ENCODE measurements at regions not wholly inside any gene's neighbourhood (a gene's known extent, or its start where the extent isn't known, plus 50 kb on each side); places are given as distances from the start of the nearest gene placed in this dataset.

GRCh38 chr10:123537188-123537961 lies 128.8 kb upstream of the GPR26 start:
- Histone ChIP-seq H3K9ac (ENCODE audit: control insufficient read depth, extremely low read depth, insufficient read depth, low read length) (no peak overlapping the region), H3K4me1 (ENCODE audit: control insufficient read depth, extremely low read depth, insufficient read depth, low read length) (no peaks in the 10 kb centered on the region), H2AFZ (ENCODE audit: control insufficient read depth, low read length) (no peak overlapping the region), H3K4me2 (ENCODE audit: control insufficient read depth, extremely low read depth, insufficient read depth, low read depth, low read length) (no peak overlapping the region), H3K27me3 (ENCODE audit: control insufficient read depth, extremely low read depth, insufficient read depth, low read length) (no peaks in the 10 kb centered on the region), H4K20me1 (ENCODE audit: control insufficient read depth, extremely low read depth, insufficient read depth, low read length) (no peaks in the 10 kb centered on the region), H3K9me3 (ENCODE audit: control insufficient read depth, low read depth, low read length) (no peaks in the 10 kb centered on the region), H3K27ac (ENCODE audit: control insufficient read depth, insufficient read depth, low read length) (no peak overlapping the region), H3K4me3 (ENCODE audit: control insufficient read depth in 2 of 3, extremely low read depth in 1 of 3, insufficient read depth in 2 of 3, low read depth in 1 of 3, low read length in 3 of 3) (no peak overlapping the region), H3K9me1 (ENCODE audit: control insufficient read depth, extremely low read depth, insufficient read depth, low read length) (no peaks in the 10 kb centered on the region), H3K79me2 (ENCODE audit: control insufficient read depth, insufficient read depth, low read length) (no peaks in the 10 kb centered on the region), H3K36me3 (ENCODE audit: control insufficient read depth in 2 of 2, extremely low read depth in 1 of 2, insufficient read depth in 2 of 2, low read length in 2 of 2) (no peaks in the 10 kb centered on the region)
- DNase-seq (ENCODE audit: low read depth, low spot score) (no peak), FAIRE-seq (no peak)
- dilution Hi-C loops (cut with MboI; ENCODE audit: extremely low pct_ligation_motif_present, low sequenced_read_pairs): no loop called here
- no peak for TF ChIP-seq CTCF (optimal IDR thresholded peaks at IDR 0.05 in 1 of 3, IDR thresholded peaks at IDR 0.05 in 1 of 3, conservative IDR thresholded peaks at IDR 0.05 in 1 of 3; ENCODE audit: extremely low read depth in 1 of 3, insufficient read depth in 2 of 3, low read length in 3 of 3)
- no peak for TF ChIP-seq EZH2 (IDR thresholded peaks at IDR 0.05; ENCODE audit: low read length)

- H3K9me3 ChIP-seq (ENCODE audit: control insufficient read depth, low read depth, low read length): no peaks in the 10 kb centered on the region
- H2AFZ ChIP-seq (ENCODE audit: control insufficient read depth, low read length): no peak overlapping the region
- H3K4me2 ChIP-seq (ENCODE audit: control insufficient read depth, extremely low read depth, insufficient read depth, low read depth, low read length): no peak overlapping the region
- TF ChIP-seq CTCF (optimal IDR thresholded peaks at IDR 0.05 in 1 of 3, IDR thresholded peaks at IDR 0.05 in 1 of 3, conservative IDR thresholded peaks at IDR 0.05 in 1 of 3; ENCODE audit: extremely low read depth in 1 of 3, insufficient read depth in 2 of 3, low read length in 3 of 3) (no peak), EZH2 (IDR thresholded peaks at IDR 0.05; ENCODE audit: low read length) (no peak)
- H3K9ac ChIP-seq (ENCODE audit: control insufficient read depth, extremely low read depth, insufficient read depth, low read length): no peak overlapping the region
- no peaks in the 10 kb centered on the region for H3K9me1 ChIP-seq (ENCODE audit: control insufficient read depth, extremely low read depth, insufficient read depth, low read length)
- no peaks in the 10 kb centered on the region for H3K27me3 ChIP-seq (ENCODE audit: control insufficient read depth, extremely low read depth, insufficient read depth, low read length)
- H3K27ac ChIP-seq (ENCODE audit: control insufficient read depth, insufficient read depth, low read length): no peak overlapping the region
- H4K20me1 ChIP-seq (ENCODE audit: control insufficient read depth, extremely low read depth, insufficient read depth, low read length): no peaks in the 10 kb centered on the region
- DNase-seq (ENCODE audit: low read depth, low spot score) (no peak), FAIRE-seq (no peak)
- H3K79me2 ChIP-seq (ENCODE audit: control insufficient read depth, insufficient read depth, low read length): no peaks in the 10 kb centered on the region
- H3K4me1 ChIP-seq (ENCODE audit: control insufficient read depth, extremely low read depth, insufficient read depth, low read length): no peaks in the 10 kb centered on the region
- dilution Hi-C loops (cut with MboI; ENCODE audit: extremely low pct_ligation_motif_present, low sequenced_read_pairs): no loop called here
- H3K4me3 ChIP-seq (ENCODE audit: control insufficient read depth in 2 of 3, extremely low read depth in 1 of 3, insufficient read depth in 2 of 3, low read depth in 1 of 3, low read length in 3 of 3): no peak overlapping the region
- H3K36me3 ChIP-seq (ENCODE audit: control insufficient read depth in 2 of 2, extremely low read depth in 1 of 2, insufficient read depth in 2 of 2, low read length in 2 of 2): no peaks in the 10 kb centered on the region
Measured at GRCh38 chr10:123538401-123539320, 127.5 kb upstream of the GPR26 start.
